ENCODE measurements at regions not wholly inside any gene's neighbourhood (a gene's known extent, or its start where the extent isn't known, plus 50 kb on each side); places are given as distances from the start of the nearest gene placed in this dataset.

- no peak for DNase-seq
- intact Hi-C loops (cut with DNase I; ENCODE audit: low total_unique reads): no loop called here
- TF ChIP-seq POLR2A (IDR thresholded peaks at IDR 0.05) (no peak), POLR2AphosphoS5 (IDR thresholded peaks at IDR 0.05) (peak in 1 of 3 donors; percentile 10)
- TF ChIP-seq, protein P1, sequence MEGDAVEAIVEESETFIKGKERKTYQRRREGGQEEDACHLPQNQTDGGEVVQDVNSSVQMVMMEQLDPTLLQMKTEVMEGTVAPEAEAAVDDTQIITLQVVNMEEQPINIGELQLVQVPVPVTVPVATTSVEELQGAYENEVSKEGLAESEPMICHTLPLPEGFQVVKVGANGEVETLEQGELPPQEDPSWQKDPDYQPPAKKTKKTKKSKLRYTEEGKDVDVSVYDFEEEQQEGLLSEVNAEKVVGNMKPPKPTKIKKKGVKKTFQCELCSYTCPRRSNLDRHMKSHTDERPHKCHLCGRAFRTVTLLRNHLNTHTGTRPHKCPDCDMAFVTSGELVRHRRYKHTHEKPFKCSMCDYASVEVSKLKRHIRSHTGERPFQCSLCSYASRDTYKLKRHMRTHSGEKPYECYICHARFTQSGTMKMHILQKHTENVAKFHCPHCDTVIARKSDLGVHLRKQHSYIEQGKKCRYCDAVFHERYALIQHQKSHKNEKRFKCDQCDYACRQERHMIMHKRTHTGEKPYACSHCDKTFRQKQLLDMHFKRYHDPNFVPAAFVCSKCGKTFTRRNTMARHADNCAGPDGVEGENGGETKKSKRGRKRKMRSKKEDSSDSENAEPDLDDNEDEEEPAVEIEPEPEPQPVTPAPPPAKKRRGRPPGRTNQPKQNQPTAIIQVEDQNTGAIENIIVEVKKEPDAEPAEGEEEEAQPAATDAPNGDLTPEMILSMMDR (IDR thresholded peaks at IDR 0.05 in 8 of 11, conservative IDR thresholded peaks at IDR 0.05 in 3 of 11): no peak
- 40 to 52% (median 42%) methylated on average over 9 of the region's 9 CpGs for WGBS, 5 donors
- H3K4me1 ChIP-seq: no peaks in the 10 kb centered on the region
- H3K9me3 ChIP-seq: peaks cover 0 to 6% (median 0%) of the 10 kb centered on the region in 8 donors
- H3K27ac ChIP-seq: peak overlapping the region in 7 of 8 donors; percentile 36 to 74 (median 49)
- no peaks in the 10 kb centered on the region for H3K36me3 ChIP-seq
- no peak overlapping the region for H3K4me3 ChIP-seq
- no peaks in the 10 kb centered on the region for H3K27me3 ChIP-seq (replicated peaks in 1 of 7)
Observed at GRCh38 chr5:93359296-93359959, 221.6 kb downstream of the NR2F1-AS1 start.

DNA sequence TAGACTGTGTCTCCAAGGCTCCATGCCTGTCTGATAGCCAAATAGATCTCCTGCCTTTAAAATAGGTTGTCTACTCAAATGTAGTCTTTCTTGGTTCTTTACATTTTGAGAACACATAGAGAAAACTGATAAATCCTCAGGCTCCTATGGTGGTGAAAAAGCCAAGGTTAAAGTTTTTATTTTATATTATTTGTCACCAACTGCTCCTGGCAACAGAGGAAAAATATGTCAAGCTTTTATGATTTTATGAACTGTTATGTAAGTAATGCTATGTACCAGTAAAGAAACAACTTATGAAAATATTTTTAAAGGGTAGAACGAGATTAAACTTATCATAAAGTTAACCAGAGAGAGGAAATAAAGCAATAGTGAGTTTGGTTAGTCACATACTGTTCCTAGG lies 222.8 kb downstream of the NR2F1-AS1 start:
- TF ChIP-seq, protein P1 (IDR thresholded peaks at IDR 0.05 in 8 of 11, conservative IDR thresholded peaks at IDR 0.05 in 3 of 11): no peak
- TF ChIP-seq POLR2AphosphoS5 (IDR thresholded peaks at IDR 0.05): no peak
- no peak for TF ChIP-seq POLR2A (IDR thresholded peaks at IDR 0.05)
- 59 to 86% (median 65%) methylated on average over 1 of the region's 1 CpG for WGBS, 5 donors
- Histone ChIP-seq H3K4me3 (no peak overlapping the region), H3K9me3 (peaks cover 0 to 6% (median 0%) of the 10 kb centered on the region in 8 donors), H3K36me3 (no peaks in the 10 kb centered on the region), H3K27ac (peak overlapping the region in 1 of 8 donors; percentile 65), H3K27me3 (replicated peaks in 1 of 7) (no peaks in the 10 kb centered on the region), H3K4me1 (no peaks in the 10 kb centered on the region)
- DNase-seq: no peak
- intact Hi-C loops (cut with DNase I; ENCODE audit: low total_unique reads): no loop called here

- H3K4me1 ChIP-seq: no peaks in the 10 kb centered on the region
- no peak for DNase-seq
- intact Hi-C loops (cut with DNase I; ENCODE audit: low total_unique reads): no loop called here
- H3K27me3 ChIP-seq (replicated peaks in 1 of 7): no peaks in the 10 kb centered on the region
- H3K9me3 ChIP-seq: peaks cover 0 to 1% (median 0%) of the 10 kb centered on the region in 8 donors
- TF ChIP-seq POLR2AphosphoS5 (IDR thresholded peaks at IDR 0.05) (no peak), POLR2A (IDR thresholded peaks at IDR 0.05) (no peak)
- TF ChIP-seq, protein P1 (IDR thresholded peaks at IDR 0.05 in 8 of 11, conservative IDR thresholded peaks at IDR 0.05 in 3 of 11): no peak
- H3K27ac ChIP-seq: no peak overlapping the region
- no peaks in the 10 kb centered on the region for H3K36me3 ChIP-seq
- 26 to 47% (median 36%) methylated on average over 1 of the region's 1 CpG for WGBS, 5 donors
- H3K4me3 ChIP-seq: no peak overlapping the region
Observed at GRCh38 chr5:93357686-93358085, 223.3 kb downstream of the NR2F1-AS1 start.

DNA sequence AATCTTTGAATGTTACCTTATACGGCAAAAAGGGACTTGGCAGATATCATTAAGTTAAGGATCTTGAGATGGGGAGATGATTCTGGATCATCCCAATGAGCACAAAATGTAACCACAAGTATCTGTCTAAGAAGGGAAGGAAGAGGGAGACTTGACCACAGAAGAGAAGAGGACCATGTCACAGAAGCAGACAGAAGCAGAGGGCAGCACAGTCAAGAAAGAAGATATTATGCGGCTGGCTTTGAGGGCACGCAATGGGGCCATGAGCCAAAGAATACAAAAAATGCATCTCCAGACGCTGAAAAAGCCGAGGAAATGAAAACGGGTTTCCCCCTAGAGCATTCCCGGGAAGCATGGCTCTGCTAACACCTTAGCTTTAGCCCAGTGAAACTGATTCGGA lies 225.3 kb downstream of the NR2F1-AS1 start:
- no peaks in the 10 kb centered on the region for H3K36me3 ChIP-seq
- DNase-seq: no peak
- intact Hi-C loops (cut with DNase I; ENCODE audit: low total_unique reads): no loop called here
- no peaks in the 10 kb centered on the region for H3K4me1 ChIP-seq
- no peak overlapping the region for H3K4me3 ChIP-seq
- 88 to 91% (median 90%) methylated on average over 8 of the region's 8 CpGs for WGBS, 5 donors
- H3K27me3 ChIP-seq (replicated peaks in 1 of 7): no peaks in the 10 kb centered on the region
- peaks cover 0 to 3% (median 0%) of the 10 kb centered on the region in 8 donors for H3K9me3 ChIP-seq
- TF ChIP-seq, protein P1 (IDR thresholded peaks at IDR 0.05 in 8 of 11, conservative IDR thresholded peaks at IDR 0.05 in 3 of 11): no peak
- TF ChIP-seq POLR2AphosphoS5 (IDR thresholded peaks at IDR 0.05): no peak
- TF ChIP-seq POLR2A (IDR thresholded peaks at IDR 0.05): no peak
- no peak overlapping the region for H3K27ac ChIP-seq

Data from spleen (tissue), 11 donors.